ENCODE measurements at regions not wholly inside any gene's neighbourhood (a gene's known extent, or its start where the extent isn't known, plus 50 kb on each side); places are given as distances from the start of the nearest gene placed in this dataset.
A peak's percentile ranks its signal among the peaks of the same experiment; 100 is the strongest.

DNA sequence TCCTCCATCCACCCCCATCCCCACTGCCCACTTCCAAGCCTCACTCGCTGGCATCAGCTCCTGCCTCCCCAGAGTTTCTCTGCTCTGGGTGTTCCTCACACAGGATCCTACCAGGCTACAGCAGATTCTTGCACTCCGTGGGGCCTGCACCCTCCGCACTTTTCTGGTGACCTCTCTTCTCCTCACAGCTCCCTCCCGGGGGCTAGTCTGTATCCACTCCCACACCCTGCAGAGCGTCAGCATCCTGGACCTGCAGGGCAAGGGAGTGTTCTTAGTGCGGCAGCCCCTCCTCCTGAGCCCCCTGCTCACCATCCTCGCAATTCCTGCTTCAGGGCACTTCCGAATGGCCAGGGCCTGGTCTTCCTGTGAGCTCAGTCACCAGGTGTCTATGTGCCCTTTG is 224.2 kb downstream of the DLL1 start:
- POLR2A ChIA-PET = interaction anchor here (1.1 kb wide), 1 partner anchor 86 kb away, joined by 3 read pairs; no protein-coding TSS in a partner anchor
- CTCF ChIA-PET = no interaction called here
- Mint-ChIP-seq H3K4me1 (peaks cover 6% of the 10 kb centered on the region), H3K27ac (no peak overlapping the region), H3K36me3 (peaks cover 20% of the 10 kb centered on the region), H3K27me3 (ENCODE audit: low read depth) (peaks cover 4% of the 10 kb centered on the region; the same call in 1 of the 2 replicates), H3K9me3 (peaks cover 34% of the 10 kb centered on the region), H3K4me3 (no peak overlapping the region)
- no peak for ATAC-seq
- DNase-seq (ENCODE audit: low spot score) = no peak
- TF ChIP-seq ZNF423 (CRISPR knock-in tag; IDR thresholded peaks at IDR 0.05) = no peak
- no peak for TF ChIP-seq SMAD4 (CRISPR knock-in tag; IDR thresholded peaks at IDR 0.05)
- TF ChIP-seq, protein P1, sequence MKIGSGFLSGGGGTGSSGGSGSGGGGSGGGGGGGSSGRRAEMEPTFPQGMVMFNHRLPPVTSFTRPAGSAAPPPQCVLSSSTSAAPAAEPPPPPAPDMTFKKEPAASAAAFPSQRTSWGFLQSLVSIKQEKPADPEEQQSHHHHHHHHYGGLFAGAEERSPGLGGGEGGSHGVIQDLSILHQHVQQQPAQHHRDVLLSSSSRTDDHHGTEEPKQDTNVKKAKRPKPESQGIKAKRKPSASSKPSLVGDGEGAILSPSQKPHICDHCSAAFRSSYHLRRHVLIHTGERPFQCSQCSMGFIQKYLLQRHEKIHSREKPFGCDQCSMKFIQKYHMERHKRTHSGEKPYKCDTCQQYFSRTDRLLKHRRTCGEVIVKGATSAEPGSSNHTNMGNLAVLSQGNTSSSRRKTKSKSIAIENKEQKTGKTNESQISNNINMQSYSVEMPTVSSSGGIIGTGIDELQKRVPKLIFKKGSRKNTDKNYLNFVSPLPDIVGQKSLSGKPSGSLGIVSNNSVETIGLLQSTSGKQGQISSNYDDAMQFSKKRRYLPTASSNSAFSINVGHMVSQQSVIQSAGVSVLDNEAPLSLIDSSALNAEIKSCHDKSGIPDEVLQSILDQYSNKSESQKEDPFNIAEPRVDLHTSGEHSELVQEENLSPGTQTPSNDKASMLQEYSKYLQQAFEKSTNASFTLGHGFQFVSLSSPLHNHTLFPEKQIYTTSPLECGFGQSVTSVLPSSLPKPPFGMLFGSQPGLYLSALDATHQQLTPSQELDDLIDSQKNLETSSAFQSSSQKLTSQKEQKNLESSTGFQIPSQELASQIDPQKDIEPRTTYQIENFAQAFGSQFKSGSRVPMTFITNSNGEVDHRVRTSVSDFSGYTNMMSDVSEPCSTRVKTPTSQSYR (CRISPR knock-in tag; IDR thresholded peaks at IDR 0.05) = no peak
- TF ChIP-seq E2F4 (CRISPR knock-in tag; IDR thresholded peaks at IDR 0.05; ENCODE audit: borderline replicate concordance, low read depth) = no peak
- no peak for TF ChIP-seq MXD4 (CRISPR knock-in tag; IDR thresholded peaks at IDR 0.05; ENCODE audit: borderline replicate concordance)
- TF ChIP-seq GTF2I (CRISPR knock-in tag; conservative IDR thresholded peaks at IDR 0.05) = no peak
- TF ChIP-seq ZMAT4 (CRISPR knock-in tag; IDR thresholded peaks at IDR 0.05) = no peak
- no peak for TF ChIP-seq NR2C2 (CRISPR knock-in tag; IDR thresholded peaks at IDR 0.05)
- TF ChIP-seq RELA (CRISPR knock-in tag; IDR thresholded peaks at IDR 0.05; ENCODE audit: borderline replicate concordance) = no peak
- TF ChIP-seq ZBTB21 (CRISPR knock-in tag; IDR thresholded peaks at IDR 0.05; ENCODE audit: borderline replicate concordance) = no peak

DNA sequence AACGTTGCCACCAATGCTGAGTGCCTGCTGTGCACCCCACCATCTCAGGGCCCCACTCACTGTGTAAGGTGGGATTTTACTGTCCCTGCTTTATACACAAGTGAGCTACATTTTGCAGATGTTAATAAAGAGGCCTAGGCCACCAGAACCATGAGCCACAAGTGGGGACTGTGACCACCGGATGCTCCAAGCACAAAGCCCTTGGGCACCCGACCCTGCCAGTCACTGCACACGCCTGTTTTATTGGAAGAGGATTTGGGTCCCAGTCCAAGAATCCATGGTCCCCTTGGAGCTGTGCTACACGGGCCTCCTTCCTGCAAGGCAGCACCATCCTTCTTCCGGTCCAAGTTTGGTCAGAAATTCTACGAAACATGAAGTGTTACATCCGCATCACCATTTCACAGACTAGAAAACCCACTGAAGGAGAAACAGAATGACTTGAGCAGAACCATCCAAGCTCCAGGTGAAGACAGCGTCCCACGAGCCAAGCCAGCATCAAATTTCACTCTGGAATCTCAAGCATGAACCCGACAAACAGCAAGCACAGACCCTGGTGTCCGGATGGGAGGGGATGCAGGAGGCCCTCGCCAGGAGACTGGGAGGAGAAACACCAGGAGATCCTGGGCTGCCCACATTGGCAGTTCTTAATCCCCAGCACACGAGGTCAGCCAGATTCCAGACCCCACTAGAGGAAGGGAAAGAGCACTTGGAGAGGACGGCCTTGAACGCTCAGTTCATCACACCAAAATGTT is 226.9 kb downstream of the DLL1 start:
- Mint-ChIP-seq H3K27ac (no peak overlapping the region), H3K36me3 (peaks cover 5% of the 10 kb centered on the region; the same call in 1 of the 2 replicates), H3K27me3 (ENCODE audit: low read depth) (no peaks in the 10 kb centered on the region), H3K9me3 (peaks cover 11% of the 10 kb centered on the region), H3K4me1 (peaks cover 6% of the 10 kb centered on the region), H3K4me3 (no peak overlapping the region)
- ChIA-PET CTCF (no interaction called here), POLR2A (no interaction called here)
- ATAC-seq (peak; percentile 41; the same call in 1 of the 2 replicates), DNase-seq (ENCODE audit: low spot score) (no peak)
- TF ChIP-seq ZNF219 (CRISPR knock-in tag; IDR thresholded peaks at IDR 0.05; ENCODE audit: borderline replicate concordance) = no peak
- TF ChIP-seq CREB1 (CRISPR knock-in tag; IDR thresholded peaks at IDR 0.05) = no peak
- no peak for TF ChIP-seq ZNF671 (CRISPR knock-in tag; IDR thresholded peaks at IDR 0.05)
- TF ChIP-seq RELA (CRISPR knock-in tag; IDR thresholded peaks at IDR 0.05; ENCODE audit: borderline replicate concordance) = no peak
- no peak for TF ChIP-seq NR2C2 (CRISPR knock-in tag; IDR thresholded peaks at IDR 0.05)
- TF ChIP-seq JAZF1 (CRISPR knock-in tag; IDR thresholded peaks at IDR 0.05) = no peak
- TF ChIP-seq ZNF396 (CRISPR knock-in tag; IDR thresholded peaks at IDR 0.05; ENCODE audit: borderline replicate concordance) = no peak
- TF ChIP-seq, protein P2, sequence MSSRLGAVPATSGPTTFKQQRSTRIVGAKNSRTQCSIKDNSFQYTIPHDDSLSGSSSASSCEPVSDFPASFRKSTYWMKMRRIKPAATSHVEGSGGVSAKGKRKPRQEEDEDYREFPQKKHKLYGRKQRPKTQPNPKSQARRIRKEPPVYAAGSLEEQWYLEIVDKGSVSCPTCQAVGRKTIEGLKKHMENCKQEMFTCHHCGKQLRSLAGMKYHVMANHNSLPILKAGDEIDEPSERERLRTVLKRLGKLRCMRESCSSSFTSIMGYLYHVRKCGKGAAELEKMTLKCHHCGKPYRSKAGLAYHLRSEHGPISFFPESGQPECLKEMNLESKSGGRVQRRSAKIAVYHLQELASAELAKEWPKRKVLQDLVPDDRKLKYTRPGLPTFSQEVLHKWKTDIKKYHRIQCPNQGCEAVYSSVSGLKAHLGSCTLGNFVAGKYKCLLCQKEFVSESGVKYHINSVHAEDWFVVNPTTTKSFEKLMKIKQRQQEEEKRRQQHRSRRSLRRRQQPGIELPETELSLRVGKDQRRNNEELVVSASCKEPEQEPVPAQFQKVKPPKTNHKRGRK (CRISPR knock-in tag; IDR thresholded peaks at IDR 0.05; ENCODE audit: borderline replicate concordance) = no peak
- no peak for TF ChIP-seq ZNF416 (CRISPR knock-in tag; IDR thresholded peaks at IDR 0.05)
- TF ChIP-seq, protein P3, sequence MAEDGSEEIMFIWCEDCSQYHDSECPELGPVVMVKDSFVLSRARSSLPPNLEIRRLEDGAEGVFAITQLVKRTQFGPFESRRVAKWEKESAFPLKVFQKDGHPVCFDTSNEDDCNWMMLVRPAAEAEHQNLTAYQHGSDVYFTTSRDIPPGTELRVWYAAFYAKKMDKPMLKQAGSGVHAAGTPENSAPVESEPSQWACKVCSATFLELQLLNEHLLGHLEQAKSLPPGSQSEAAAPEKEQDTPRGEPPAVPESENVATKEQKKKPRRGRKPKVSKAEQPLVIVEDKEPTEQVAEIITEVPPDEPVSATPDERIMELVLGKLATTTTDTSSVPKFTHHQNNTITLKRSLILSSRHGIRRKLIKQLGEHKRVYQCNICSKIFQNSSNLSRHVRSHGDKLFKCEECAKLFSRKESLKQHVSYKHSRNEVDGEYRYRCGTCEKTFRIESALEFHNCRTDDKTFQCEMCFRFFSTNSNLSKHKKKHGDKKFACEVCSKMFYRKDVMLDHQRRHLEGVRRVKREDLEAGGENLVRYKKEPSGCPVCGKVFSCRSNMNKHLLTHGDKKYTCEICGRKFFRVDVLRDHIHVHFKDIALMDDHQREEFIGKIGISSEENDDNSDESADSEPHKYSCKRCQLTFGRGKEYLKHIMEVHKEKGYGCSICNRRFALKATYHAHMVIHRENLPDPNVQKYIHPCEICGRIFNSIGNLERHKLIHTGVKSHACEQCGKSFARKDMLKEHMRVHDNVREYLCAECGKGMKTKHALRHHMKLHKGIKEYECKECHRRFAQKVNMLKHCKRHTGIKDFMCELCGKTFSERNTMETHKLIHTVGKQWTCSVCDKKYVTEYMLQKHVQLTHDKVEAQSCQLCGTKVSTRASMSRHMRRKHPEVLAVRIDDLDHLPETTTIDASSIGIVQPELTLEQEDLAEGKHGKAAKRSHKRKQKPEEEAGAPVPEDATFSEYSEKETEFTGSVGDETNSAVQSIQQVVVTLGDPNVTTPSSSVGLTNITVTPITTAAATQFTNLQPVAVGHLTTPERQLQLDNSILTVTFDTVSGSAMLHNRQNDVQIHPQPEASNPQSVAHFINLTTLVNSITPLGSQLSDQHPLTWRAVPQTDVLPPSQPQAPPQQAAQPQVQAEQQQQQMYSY (CRISPR knock-in tag; IDR thresholded peaks at IDR 0.05) = no peak
- TF ChIP-seq ARID4B (CRISPR knock-in tag; IDR thresholded peaks at IDR 0.05; ENCODE audit: borderline replicate concordance) = no peak

All from WTC11 (cell line).